ENCODE measurements at regions not wholly inside any gene's neighbourhood (a gene's known extent, or its start where the extent isn't known, plus 50 kb on each side); places are given as distances from the start of the nearest gene placed in this dataset.

GRCh38 chr2:149825473-149825872 is 237.9 kb upstream of the MMADHC start:
- WGBS, 3 donors = 74 to 82% (median 81%) methylated on average over 4 of the region's 4 CpGs

DNA sequence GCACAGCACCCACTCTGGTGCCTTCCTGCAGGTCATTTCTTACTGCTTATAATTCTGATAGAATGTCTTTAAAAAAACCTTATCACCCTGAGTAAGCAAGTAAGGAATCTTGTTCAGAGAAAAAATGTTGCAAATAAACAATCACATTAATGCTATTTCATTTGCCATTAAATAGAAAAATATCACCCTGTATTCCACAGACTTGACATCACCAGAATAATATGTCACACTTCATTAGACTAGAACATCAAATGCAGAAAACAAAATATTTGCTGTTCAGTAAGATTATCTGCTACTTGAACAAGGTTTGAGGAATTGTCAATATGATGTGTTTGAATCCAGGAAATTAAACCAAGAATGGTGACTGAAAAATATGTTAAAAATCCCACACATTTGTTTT is 236.6 kb upstream of the MMADHC start:
- no peaks in the 10 kb centered on the region for H3K27me3 ChIP-seq
- no peak overlapping the region for H3K4me3 ChIP-seq
- H3K27ac ChIP-seq = no peak overlapping the region
- H3K4me1 ChIP-seq (ENCODE audit: insufficient read depth) = no peaks in the 10 kb centered on the region
- intact Hi-C loops (cut with DNase I) = loop anchor here in 1 of 4 donors (5.0 kb wide), 1 partner anchor 698 kb away; no protein-coding TSS in a partner anchor
- H3K36me3 ChIP-seq = no peaks in the 10 kb centered on the region
- H3K9me3 ChIP-seq = no peaks in the 10 kb centered on the region
- TF ChIP-seq POLR2A (IDR thresholded peaks at IDR 0.05) (no peak), EP300 (IDR thresholded peaks at IDR 0.05) (no peak), CTCF (IDR thresholded peaks at IDR 0.05) (no peak)
- DNase-seq = no peak

More at GRCh38 chr2:149825473-149825872, 237.9 kb upstream of the MMADHC start:
- Histone ChIP-seq H3K36me3 (no peaks in the 10 kb centered on the region), H3K4me3 (no peak overlapping the region), H3K4me1 (ENCODE audit: insufficient read depth) (no peaks in the 10 kb centered on the region), H3K27ac (no peak overlapping the region), H3K9me3 (no peaks in the 10 kb centered on the region), H3K27me3 (no peaks in the 10 kb centered on the region)
- TF ChIP-seq CTCF (IDR thresholded peaks at IDR 0.05) = no peak
- TF ChIP-seq EP300 (IDR thresholded peaks at IDR 0.05) = no peak
- TF ChIP-seq POLR2A (IDR thresholded peaks at IDR 0.05) = no peak
- intact Hi-C loops (cut with DNase I) = no loop called here
- no peak for DNase-seq

DNA sequence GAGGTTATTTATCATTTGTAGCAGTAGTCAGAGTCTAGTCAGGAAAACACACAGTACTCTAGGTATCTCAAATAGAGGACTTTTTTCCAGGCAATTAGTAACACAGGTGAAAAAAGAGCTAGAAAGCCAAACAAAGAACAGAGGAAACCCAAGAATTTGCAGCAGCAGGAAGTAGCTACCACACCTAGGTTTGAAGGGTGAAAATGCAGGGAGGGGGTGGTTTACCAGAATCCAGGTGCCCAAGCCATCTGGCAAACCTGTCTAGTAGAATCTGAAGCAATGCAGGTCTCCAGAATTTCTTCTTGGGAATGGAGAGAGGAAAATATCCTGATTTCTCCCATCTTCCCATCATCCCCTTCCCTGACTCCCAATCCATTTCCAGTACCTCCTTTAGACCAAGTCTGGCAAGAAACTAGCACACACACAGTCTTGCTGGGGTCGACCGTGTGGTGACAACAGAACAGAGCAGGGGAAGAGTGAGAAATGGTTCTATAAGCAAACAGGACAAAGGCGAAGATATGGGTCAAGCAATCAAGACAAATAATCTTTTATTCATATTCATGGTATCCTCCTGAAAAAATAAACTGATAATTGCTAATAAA is 231.9 kb upstream of the MMADHC start:
- intact Hi-C loops (cut with DNase I) = no loop called here
- Histone ChIP-seq H3K27me3 (no peaks in the 10 kb centered on the region), H3K36me3 (no peaks in the 10 kb centered on the region), H3K4me1 (ENCODE audit: insufficient read depth) (no peaks in the 10 kb centered on the region), H3K27ac (no peak overlapping the region), H3K4me3 (no peak overlapping the region), H3K9me3 (no peaks in the 10 kb centered on the region)
- TF ChIP-seq EP300 (IDR thresholded peaks at IDR 0.05) (no peak), CTCF (IDR thresholded peaks at IDR 0.05) (no peak), POLR2A (IDR thresholded peaks at IDR 0.05) (no peak)
- 76 to 81% (median 78%) methylated on average over 3 of the region's 3 CpGs for WGBS, 3 donors
- no peak for DNase-seq

GRCh38 chr2:149816756-149817551 is 229.4 kb upstream of the MMADHC start:
- Histone ChIP-seq H3K4me3 (no peak overlapping the region), H3K4me1 (ENCODE audit: insufficient read depth) (no peaks in the 10 kb centered on the region), H3K36me3 (no peaks in the 10 kb centered on the region), H3K9me3 (no peaks in the 10 kb centered on the region), H3K27ac (no peak overlapping the region), H3K27me3 (no peaks in the 10 kb centered on the region)
- DNase-seq = no peak
- TF ChIP-seq CTCF (IDR thresholded peaks at IDR 0.05) = no peak
- TF ChIP-seq EP300 (IDR thresholded peaks at IDR 0.05) = no peak
- no peak for TF ChIP-seq POLR2A (IDR thresholded peaks at IDR 0.05)
- intact Hi-C loops (cut with DNase I) = no loop called here
- 86 to 96% (median 91%) methylated on average over 1 of the region's 1 CpG for WGBS, 3 donors
